GM12891 (cell line): ENCODE measurements at regions not wholly inside any gene's neighbourhood (a gene's known extent, or its start where the extent isn't known, plus 50 kb on each side); places are given as distances from the start of the nearest gene placed in this dataset.

Source experiments
- POLR2AphosphoS5 ChIP-seq: IDR thresholded peaks from 2 replicates; pipeline ENCODE4 v1.6.1; 2011; ENCODE audit warnings: low read depth, low read length, control low read depth
- TAF1 ChIP-seq: IDR thresholded peaks from 2 replicates; pipeline ENCODE4 v1.6.1; 2011; ENCODE audit warnings: low read depth, low read length, control low read depth

DNA sequence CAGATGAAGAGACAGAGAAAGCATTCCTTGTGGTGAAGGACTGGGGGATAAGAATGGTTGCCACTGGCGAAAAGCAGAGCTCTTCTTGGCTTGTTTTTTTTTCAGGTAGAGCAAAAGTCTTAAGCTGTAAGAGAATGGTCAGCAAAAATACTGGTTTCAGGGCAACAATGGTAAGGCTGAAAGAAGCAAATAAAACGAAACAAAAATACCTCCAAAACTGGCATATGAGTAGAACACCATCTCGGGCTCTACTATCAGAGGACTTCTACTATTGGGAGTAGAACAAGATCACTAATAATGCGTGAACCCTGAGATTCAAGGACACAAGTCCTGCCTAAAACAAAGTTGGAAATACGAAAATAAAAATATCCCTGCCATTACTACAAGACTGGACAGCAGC, 1823.2 kb upstream of the CDH6 start:
- no peak for TF ChIP-seq POLR2AphosphoS5
- no peak for TF ChIP-seq TAF1
